ENCODE measurements at regions not wholly inside any gene's neighbourhood (a gene's known extent, or its start where the extent isn't known, plus 50 kb on each side); places are given as distances from the start of the nearest gene placed in this dataset.

GRCh38 chr12:90741611-90742010, 213.4 kb downstream of the CCER1 start:
- TF ChIP-seq JUND (IDR thresholded peaks at IDR 0.05) = no peak
- TF ChIP-seq, protein P1, sequence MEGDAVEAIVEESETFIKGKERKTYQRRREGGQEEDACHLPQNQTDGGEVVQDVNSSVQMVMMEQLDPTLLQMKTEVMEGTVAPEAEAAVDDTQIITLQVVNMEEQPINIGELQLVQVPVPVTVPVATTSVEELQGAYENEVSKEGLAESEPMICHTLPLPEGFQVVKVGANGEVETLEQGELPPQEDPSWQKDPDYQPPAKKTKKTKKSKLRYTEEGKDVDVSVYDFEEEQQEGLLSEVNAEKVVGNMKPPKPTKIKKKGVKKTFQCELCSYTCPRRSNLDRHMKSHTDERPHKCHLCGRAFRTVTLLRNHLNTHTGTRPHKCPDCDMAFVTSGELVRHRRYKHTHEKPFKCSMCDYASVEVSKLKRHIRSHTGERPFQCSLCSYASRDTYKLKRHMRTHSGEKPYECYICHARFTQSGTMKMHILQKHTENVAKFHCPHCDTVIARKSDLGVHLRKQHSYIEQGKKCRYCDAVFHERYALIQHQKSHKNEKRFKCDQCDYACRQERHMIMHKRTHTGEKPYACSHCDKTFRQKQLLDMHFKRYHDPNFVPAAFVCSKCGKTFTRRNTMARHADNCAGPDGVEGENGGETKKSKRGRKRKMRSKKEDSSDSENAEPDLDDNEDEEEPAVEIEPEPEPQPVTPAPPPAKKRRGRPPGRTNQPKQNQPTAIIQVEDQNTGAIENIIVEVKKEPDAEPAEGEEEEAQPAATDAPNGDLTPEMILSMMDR (IDR thresholded peaks at IDR 0.05; ENCODE audit: low read depth, low read length, missing input control) = no peak
- no peak for TF ChIP-seq ATF3 (IDR thresholded peaks at IDR 0.05)
- no peak for TF ChIP-seq NR2F2 (IDR thresholded peaks at IDR 0.05)
- no peak for TF ChIP-seq RXRA (IDR thresholded peaks at IDR 0.05)
- no peak for TF ChIP-seq SP1 (IDR thresholded peaks at IDR 0.05)
- TF ChIP-seq ZBTB33 (IDR thresholded peaks at IDR 0.05) = no peak
- no peak for TF ChIP-seq YY1 (IDR thresholded peaks at IDR 0.05)
- no peak for TF ChIP-seq RAD21 (IDR thresholded peaks at IDR 0.05)
- TF ChIP-seq REST (IDR thresholded peaks at IDR 0.05) = no peak
- TF ChIP-seq, protein P2, sequence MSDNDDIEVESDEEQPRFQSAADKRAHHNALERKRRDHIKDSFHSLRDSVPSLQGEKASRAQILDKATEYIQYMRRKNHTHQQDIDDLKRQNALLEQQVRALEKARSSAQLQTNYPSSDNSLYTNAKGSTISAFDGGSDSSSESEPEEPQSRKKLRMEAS (IDR thresholded peaks at IDR 0.05) = no peak
- TF ChIP-seq FOXA1 (IDR thresholded peaks at IDR 0.05) = no peak
- TF ChIP-seq GABPA (IDR thresholded peaks at IDR 0.05 in 1 of 2, conservative IDR thresholded peaks at IDR 0.05 in 1 of 2) = no peak
